A172 (cell line): ENCODE measurements at regions not wholly inside any gene's neighbourhood (a gene's known extent, or its start where the extent isn't known, plus 50 kb on each side); places are given as distances from the start of the nearest gene placed in this dataset.
"Not testable (repeated sequence)": the region's sequence is repeated elsewhere in the genome, so short reads cannot be mapped to it uniquely, and the experiment has no call there.

ENCODE experiments used
- DNase-seq: peaks from one replicate; pipeline ENCODE4 v3.0.0-alpha.2; 2015; ENCODE audit warnings: low spot score

- no peak for DNase-seq
These were observed 251.8 kb downstream of the HAPSTR1 start for GRCh38 chr16:9343276-9343675.

- no peak for DNase-seq
These were observed 253.1 kb downstream of the HAPSTR1 start for GRCh38 chr16:9344508-9344907.

GRCh38 chr16:9345046-9345445 is 253.6 kb downstream of the HAPSTR1 start:
- DNase-seq, result no peak

- no peak for DNase-seq
These were observed 254.4 kb downstream of the HAPSTR1 start for GRCh38 chr16:9345880-9346279.

DNA sequence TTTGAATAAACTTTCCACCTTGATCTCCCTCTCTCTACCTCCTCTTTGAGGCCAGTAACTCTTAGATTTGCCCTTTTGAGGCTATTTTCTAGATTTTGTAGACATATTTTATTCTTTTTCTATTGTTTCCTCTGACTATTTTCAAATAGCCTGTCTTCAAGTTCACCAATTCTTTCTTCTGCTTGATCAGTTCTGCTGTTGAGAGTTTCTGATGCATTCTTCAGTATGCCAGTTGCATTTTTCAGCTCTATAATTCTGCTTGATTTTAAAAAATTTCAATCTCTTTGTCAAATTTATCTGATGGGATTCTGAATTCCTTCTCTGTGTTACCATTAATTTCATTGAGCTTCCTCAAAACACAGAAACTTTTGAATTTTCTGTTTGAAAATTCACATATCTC is 257.5 kb downstream of the HAPSTR1 start:
- no peak for DNase-seq

DNA sequence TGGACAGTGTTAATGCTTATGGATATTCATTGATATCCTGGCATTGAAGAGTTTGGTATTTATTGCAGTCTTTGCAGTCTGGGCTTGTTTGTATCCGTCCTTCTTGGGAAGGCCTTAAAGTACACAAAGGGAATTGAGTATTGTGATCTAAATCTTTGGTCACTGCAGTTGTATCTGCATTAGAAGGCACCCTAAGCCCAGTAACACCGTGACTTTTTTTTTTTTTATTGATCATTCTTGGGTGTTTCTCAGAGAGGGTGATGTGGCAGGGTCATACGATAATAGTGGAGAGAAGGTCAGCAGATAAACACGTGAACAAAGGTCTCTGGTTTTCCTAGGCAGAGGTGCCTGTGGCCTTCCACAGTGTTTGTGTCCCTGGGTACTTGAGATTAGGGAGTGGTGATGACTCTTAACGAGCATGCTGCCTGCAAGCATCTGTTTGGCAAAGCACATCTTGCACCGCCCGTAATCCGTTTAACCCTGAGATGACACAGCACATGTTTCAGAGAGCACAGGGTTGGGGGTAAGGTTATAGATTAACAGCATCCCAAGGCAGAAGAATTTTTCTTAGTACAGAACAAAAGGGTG is 258.0 kb downstream of the HAPSTR1 start:
- DNase-seq, result not testable (repeated sequence)

DNA sequence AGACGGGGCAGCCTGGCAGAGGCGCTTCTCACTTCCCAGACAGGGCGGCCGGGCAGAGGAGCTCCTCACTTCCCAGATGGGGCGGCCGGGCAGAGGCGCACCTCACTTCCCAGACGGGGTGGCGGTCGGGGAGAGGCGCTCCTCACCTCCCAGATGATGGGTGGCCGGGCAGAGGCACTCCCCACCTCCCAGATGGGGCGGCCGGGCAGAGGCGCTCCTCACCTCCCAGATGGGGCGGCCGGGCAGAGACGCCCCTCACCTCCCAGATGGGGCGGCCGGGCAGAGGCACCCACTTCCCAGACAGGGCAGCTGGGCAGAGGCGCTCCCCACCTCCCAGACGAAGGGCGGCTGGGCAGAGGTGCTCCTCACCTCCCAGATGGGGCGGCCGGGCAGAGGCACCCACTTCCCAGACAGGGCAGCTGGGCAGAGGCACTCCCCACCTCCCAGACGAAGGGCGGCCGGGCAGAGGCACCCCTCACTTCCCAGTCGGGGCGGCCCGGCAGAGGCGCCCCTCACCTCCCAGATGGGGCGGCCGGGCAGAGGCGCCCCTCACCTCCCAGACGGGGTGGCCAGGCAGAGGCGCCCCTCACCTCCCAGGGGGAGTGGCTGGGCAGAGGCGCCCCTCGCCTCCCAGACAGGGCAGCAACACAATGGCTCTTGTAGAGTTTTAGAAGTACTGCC is 258.8 kb downstream of the HAPSTR1 start:
- DNase-seq, result not testable (repeated sequence)

DNA sequence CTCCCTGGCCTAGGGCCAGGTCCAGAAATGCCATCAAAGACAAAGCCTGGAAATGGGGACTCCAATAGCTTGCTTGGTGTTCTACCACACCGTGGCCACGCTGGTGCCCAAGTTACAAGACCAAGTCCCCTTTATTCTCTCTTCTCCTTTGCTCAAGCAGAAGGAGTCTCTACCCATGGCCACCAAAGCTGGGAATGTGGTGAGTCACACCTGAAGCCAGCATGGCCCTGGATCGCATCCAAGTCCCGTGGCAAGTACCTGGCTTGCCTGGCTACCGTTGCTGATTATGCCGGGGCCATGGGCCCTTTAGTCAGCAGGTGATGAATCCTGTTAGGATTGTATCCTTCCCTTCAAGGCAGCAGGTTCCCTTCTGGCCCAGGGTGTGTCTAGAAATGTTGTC is 260.0 kb downstream of the HAPSTR1 start:
- no peak for DNase-seq

- DNase-seq, result no peak
These were observed 260.5 kb downstream of the HAPSTR1 start for GRCh38 chr16:9351841-9352434.

DNA sequence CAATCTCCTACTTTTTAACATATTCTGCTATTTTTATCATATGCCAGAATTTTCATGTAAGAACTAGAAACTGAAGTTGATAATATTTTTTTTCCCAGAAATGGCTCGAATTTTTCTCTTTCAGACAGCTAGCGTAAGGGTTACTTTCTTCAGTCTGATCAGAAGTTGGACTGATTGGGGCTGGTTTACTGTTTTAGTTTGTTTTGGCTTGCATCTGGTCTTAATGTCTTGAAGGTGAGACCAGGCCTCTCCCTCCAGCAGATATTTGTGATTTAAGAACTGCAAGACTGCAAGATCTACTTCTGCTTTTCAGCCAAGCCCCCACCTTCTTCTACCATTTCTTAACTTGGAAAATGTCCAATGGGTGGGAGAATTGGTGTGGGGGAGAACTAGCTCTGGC is 266.4 kb downstream of the HAPSTR1 start:
- DNase-seq, result no peak

- DNase-seq, result no peak
These were observed 268.6 kb downstream of the HAPSTR1 start for GRCh38 chr16:9360075-9360474.

DNA sequence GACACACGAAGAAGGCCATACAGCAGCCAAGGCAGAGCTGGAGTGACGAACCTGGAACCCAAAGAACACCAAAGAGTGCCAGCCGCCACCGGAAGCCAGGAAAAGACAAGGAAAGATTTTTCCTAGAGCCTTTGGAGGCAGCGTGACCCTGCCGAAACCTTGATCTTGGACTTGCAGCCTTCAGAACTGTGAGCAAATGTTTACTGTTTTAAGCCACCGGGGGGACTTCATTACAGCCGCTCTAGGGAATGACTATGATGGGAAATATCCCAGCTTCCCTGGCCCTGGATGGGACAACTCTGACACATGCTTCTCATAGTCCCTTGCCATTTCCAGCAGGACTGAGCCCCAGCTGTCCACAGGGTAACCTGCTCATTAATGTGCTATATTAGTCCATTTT is 270.6 kb downstream of the HAPSTR1 start:
- no peak for DNase-seq

DNA sequence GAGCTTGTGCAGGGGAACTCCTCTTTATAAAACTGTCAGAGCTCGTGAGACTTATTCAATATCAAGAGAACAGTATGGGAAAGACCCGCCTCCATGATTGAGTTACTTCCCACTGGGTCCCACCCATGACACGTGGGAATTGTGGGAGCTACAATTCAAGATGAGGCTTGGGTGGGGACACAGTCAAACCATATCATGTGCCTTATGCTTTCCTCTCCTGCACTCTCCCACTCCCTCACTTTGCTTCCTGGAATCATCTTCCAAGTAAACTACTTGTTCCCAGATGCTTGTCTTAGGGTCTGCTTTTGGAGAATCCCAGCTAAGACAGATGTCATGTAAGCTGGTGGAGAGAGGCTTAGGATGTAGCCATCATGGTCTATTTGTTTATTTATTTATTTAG is 271.2 kb downstream of the HAPSTR1 start:
- DNase-seq, result no peak

DNA sequence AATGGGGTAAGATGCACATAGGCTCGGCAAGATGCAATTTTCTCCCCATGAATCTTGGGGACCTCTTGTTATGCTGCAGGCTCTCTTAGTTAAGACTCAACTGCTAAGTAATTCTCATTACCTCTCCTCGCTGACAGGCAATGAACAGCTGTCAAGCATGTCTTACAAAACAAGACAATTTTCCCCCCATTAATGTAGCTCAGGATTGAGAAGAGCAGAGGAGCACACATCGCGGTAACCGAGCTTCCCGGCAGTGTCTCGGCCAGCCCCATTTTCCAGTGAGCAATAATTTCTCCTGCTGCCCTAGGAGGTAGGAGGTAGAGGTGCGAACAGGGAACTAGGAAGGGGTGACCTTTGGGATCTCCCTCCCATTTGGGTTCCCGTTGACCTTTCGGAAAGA is 272.1 kb downstream of the HAPSTR1 start:
- DNase-seq, result no peak

GRCh38 chr16:9364721-9365369 is 273.4 kb downstream of the HAPSTR1 start:
- DNase-seq, result no peak

DNA sequence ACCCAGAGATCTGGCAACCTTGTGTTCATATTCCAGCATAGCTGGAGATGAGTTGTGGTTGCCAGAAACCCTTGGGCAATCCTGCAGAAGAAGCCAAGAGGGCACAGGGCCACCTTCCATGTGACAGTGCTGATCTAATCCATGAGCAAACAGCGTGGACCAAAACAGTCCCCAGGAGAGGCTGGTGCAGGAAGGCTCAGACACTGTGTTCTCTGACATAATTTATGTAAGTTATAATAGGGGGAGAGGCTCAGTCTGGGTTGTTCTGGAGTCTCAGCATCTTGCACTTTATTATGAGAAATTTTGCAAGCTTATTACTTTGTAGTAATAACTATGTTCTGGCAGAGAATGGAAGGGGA is 273.9 kb downstream of the HAPSTR1 start:
- DNase-seq, result no peak

DNA sequence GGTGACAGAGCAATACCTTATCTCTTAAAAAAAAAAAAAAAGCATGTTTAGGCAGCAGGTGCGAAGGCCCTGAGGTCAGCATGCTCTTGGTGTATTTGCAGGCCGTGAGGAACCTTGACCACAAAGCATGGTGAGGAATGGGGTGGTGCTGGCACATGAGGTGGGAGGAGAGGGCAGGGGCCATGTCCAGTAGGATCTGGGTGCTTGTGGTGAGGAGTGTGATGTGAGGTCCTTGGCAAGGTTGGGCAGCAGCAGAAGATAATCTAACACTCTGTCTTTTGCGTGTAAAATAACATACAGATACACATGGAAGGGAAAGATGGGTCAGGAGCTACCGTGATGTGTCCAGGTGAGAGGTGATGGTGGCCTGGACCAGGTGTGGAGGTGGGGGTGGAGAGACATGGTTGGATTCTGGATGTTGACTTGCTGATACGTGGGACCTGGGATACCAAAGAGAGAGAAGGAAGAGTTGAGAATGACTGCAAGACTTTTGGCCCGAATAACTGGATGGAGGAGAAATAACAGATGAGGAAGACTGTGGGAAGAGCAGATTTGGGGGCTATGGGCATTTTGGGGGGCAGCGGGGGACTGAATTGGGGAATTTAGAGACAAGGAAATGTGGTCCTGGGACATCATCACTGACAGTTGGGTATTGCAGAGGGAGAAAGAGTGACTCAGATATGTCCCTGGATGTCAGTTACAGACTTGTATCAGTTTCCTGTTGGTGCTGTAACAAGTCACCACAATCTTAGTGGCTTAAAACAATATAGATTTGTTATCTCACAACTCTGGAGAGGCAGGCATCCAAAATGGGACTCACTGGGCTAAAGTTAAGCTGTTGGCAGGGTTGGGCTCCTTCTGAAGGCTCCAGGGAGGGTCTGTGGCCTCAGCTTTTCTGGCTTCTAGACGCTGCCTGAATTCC is 274.9 kb downstream of the HAPSTR1 start:
- no peak for DNase-seq

DNA sequence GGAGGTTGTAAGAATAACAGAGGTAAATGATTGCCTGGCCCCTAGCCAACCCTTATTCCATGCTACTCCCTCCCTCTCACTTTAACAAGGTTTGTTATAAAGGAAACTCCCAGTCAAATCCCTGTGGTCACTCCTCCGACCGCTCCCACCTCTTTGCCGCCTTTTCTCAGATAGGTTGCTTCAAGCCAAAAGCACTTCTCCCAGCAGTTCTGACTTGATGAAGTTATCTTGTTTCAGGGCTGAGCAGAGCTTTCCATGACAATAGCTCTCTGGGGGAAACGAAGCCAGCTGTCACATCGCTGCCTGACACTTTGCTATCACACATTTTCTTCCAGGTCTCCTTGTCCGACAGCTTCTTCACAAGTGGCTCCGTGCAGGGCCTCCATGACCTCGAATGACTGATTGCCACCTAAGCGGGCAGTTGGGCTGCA is 278.6 kb downstream of the HAPSTR1 start:
- DNase-seq, result no peak

DNA sequence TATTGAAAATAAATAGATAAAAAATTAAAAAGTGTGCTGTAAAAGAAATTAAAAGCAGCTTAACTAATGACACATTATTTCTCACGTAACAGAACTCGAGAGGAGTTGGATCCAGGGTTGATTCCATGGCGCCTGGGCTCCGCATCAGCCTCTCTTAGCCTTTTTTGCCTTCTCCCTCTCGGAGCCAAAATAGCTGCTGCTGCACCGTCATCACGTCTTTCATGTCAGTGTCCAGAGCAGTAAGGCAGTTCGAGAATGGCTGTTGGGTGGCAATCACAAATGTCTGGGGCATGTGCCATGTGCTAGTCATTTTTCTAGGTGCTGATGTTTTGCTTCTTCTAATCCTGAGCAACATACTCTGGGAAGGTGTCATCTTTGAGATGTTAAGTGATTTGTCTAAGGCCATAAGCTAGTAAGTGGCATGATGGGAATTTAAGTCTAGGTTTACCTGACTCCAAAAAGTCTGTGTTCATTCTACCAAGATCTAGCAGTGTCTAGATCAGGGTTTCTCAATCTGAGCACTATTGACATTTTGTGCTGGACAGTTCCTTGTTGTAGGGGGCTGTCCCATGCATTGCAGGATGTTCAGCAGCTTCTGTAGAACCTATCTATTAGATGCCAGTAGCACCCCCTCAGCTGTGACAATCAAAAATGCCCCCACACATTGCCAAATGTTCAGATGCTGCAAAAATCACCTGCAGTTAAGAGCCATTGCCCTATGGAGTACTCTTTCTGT is 280.4 kb downstream of the HAPSTR1 start:
- no peak for DNase-seq

- no peak for DNase-seq
These were observed 281.8 kb downstream of the HAPSTR1 start for GRCh38 chr16:9372934-9373890.
